GM23248 (cell line): ENCODE measurements at regions not wholly inside any gene's neighbourhood (a gene's known extent, or its start where the extent isn't known, plus 50 kb on each side); places are given as distances from the start of the nearest gene placed in this dataset.
"Not testable (repeated sequence)": the region's sequence is repeated elsewhere in the genome, so short reads cannot be mapped to it uniquely, and the experiment has no call there.

Experiments
- DNase-seq: peaks from one replicate; pipeline ENCODE4 v3.0.0-alpha.2; 2015
- H2AFZ ChIP-seq: fragments of 200-600 bp; sonication (generic); 2 replicates; pipeline ENCODE4 v1.6.1; 2016; ENCODE audit warnings: antibody characterized with exemption
- H3F3A ChIP-seq: fragments of 200-600 bp; sonication (generic); 2 replicates; pipeline ENCODE4 v1.6.1; 2016; ENCODE audit warnings: mild to moderate bottlenecking, antibody characterized with exemption, mixed run types; ENCODE audit not compliant: insufficient read depth
- H3K27ac ChIP-seq: fragments of 200-600 bp; sonication (generic); 2 replicates; pipeline ENCODE4 v1.5.1; 2016; ENCODE audit warnings: mild to moderate bottlenecking
- H3K27me3 ChIP-seq: fragments of 200-600 bp; sonication (generic); replicated peaks from 2 replicates; pipeline ENCODE4 v1.6.1; 2016; ENCODE audit warnings: mild to moderate bottlenecking; ENCODE audit not compliant: insufficient read depth
- H3K36me3 ChIP-seq: fragments of 200-600 bp; sonication (generic); 2 replicates; pipeline ENCODE4 v1.6.1; 2016; ENCODE audit warnings: low read depth, mild to moderate bottlenecking
- H3K4me1 ChIP-seq: fragments of 200-600 bp; sonication (generic); 2 replicates; pipeline ENCODE4 v1.6.1; 2016; ENCODE audit warnings: mild to moderate bottlenecking; ENCODE audit not compliant: insufficient read depth
- H3K4me2 ChIP-seq: fragments of 200-600 bp; sonication (generic); one replicate; pipeline ENCODE4 v1.6.1; 2016; ENCODE audit warnings: mild to moderate bottlenecking; ENCODE audit not compliant: unreplicated experiment
- H3K4me3 ChIP-seq: fragments of 200-600 bp; sonication (generic); 2 replicates; pipeline ENCODE4 v1.5.1; 2016; ENCODE audit warnings: mild to moderate bottlenecking
- H3K79me2 ChIP-seq: fragments of 200-600 bp; sonication (generic); 2 replicates; pipeline ENCODE4 v1.6.1; 2016; ENCODE audit warnings: mild to moderate bottlenecking; ENCODE audit not compliant: insufficient read depth
- H3K9ac ChIP-seq: fragments of 200-600 bp; sonication (generic); 2 replicates; pipeline ENCODE4 v1.6.1; 2016; ENCODE audit warnings: mild to moderate bottlenecking
- H3K9me2 ChIP-seq: fragments of 200-600 bp; sonication (generic); 2 replicates; pipeline ENCODE4 v1.6.1; 2016; ENCODE audit warnings: mixed run types, mild to moderate bottlenecking, moderate library complexity; ENCODE audit not compliant: insufficient read depth
- H3K9me3 ChIP-seq: fragments of 200-600 bp; sonication (generic); one replicate; pipeline ENCODE4 v1.6.1; 2017; ENCODE audit warnings: low read depth
- H4K20me1 ChIP-seq: fragments of 200-600 bp; sonication (generic); 2 replicates; pipeline ENCODE4 v1.6.0; 2016; ENCODE audit not compliant: insufficient read depth
- EZH2 ChIP-seq: fragments of 200-600 bp; sonication (generic); IDR thresholded peaks from 2 replicates; pipeline ENCODE4 v1.6.1; 2018; ENCODE audit warnings: antibody characterized with exemption, mild to moderate bottlenecking; ENCODE audit not compliant: insufficient read depth, poor library complexity, severe bottlenecking
- EZH2phosphoT487 ChIP-seq: fragments of 200-600 bp; sonication (generic); IDR thresholded peaks from 2 replicates; pipeline ENCODE4 v1.6.1; 2018; ENCODE audit warnings: antibody characterized with exemption, moderate library complexity, mild to moderate bottlenecking, low read depth; ENCODE audit not compliant: insufficient read depth
- WGBS, 2 experiments: methylation state at CpG; one replicate each; pipeline ENCODE4 v1.1.6; 2015 to 2017; ENCODE audit warnings: low lambda C conversion rate in 2 of 2, low coverage in 1 of 2; ENCODE audit errors: missing lambda C conversion rate in 2 of 2; 5-methylcytosine and 5-hydroxymethylcytosine counted together
- in situ Hi-C: fragments of 300-500 bp; cut with MboI; formaldehyde crosslinking; loops from 2 replicates; pipeline ENCODE4 v1.15.0; 2020

DNA sequence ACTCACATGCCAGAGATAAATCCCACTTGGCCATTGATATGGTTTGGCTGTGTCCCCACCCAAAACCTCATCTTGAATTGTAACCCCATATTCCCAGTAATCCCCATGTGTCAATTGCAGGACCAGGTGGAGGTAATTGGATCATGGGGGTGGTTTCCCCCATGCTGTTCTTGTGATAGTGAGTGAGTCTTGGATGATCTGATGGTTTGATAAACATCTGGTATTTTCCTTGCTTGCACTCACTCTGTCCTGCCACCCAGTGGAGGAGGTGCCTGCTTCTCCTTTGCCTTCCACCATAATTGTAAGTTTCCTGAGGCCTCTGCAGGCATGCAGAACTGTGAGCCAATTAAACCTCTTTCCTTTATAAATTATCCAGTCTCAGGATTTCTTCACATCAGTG is 50.4 kb upstream of the B3GAT2 start:
- DNase-seq, H3K4me3 ChIP-seq, H3K4me1 ChIP-seq, H3K36me3 ChIP-seq, H2AFZ ChIP-seq, H3F3A ChIP-seq, H4K20me1 ChIP-seq, H3K4me2 ChIP-seq, H3K27me3 ChIP-seq, H3K9me3 ChIP-seq, in situ Hi-C loops, H3K79me2 ChIP-seq, H3K9ac ChIP-seq, H3K9me2 ChIP-seq, H3K27ac ChIP-seq: not testable (repeated sequence)

DNA sequence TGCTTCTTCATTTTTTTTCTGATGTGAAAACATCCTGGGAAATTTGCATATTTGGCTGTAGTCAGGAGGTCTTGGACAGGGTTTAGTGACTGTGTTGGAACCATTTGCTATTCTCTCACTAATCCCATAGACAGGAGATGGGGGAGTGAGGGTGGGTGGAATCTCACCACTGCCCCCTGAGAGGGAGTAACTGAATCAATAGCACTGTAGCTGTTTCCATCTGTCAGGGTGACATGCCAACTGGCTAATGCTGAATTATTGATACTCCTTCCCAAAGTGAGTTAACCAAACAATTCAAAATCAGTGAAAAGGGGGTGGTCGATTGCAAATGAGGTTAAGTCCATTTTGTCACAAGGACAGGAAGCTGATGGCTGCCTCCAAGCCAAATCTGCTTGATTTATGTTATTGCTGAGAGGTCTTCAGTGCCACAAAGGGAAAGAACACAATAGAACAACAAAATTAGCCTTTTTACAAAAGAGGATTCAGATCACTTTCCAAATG is 55.1 kb upstream of the B3GAT2 start:
- H3K27ac ChIP-seq, result no peak overlapping the region
- no peaks in the 10 kb centered on the region for H3F3A ChIP-seq
- H3K4me2 ChIP-seq, result no peak overlapping the region
- no peak overlapping the region for H3K4me3 ChIP-seq
- no peaks in the 10 kb centered on the region; the same call in 1 of the 2 replicates for H3K27me3 ChIP-seq
- no peak overlapping the region for H3K9ac ChIP-seq
- 0% methylated on average over 1 of the region's 1 CpG for WGBS, 2 experiments
- in situ Hi-C loops, result no loop called here
- H4K20me1 ChIP-seq, result no peaks in the 10 kb centered on the region
- H3K9me2 ChIP-seq, result no peaks in the 10 kb centered on the region
- no peaks in the 10 kb centered on the region for H3K4me1 ChIP-seq
- no peaks in the 10 kb centered on the region for H3K79me2 ChIP-seq
- no peak for DNase-seq
- H2AFZ ChIP-seq, result no peak overlapping the region
- no peak for TF ChIP-seq EZH2phosphoT487
- TF ChIP-seq EZH2, result no peak
- no peaks in the 10 kb centered on the region for H3K36me3 ChIP-seq
- H3K9me3 ChIP-seq, result no peaks in the 10 kb centered on the region

DNA sequence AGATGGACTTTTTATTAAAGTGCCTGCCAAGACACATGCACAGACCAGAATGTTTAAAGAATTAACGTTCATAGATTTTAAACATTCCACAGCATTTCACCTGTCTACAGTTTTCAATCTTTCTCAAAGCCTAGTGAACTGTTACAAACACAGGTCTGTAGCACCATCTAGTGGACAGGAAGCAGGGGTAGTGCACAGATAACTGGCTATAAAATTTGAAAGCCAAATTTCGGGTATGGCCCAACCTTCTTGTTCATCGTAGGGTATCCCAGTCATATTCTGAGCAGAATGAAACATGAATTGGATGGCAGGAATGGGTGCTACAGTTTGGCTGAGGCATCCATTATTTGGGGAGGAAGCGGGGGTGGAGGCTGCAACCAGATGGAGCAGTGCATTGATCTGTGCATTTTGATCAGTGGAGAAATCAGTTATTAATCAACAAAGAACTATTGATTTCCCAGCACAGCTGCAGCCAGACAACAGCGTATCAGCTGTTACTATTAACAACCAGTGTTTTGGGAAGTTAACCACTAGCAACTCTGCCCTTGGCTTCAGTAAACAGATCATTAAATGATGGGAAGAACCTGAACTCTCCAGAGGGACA is 56.1 kb upstream of the B3GAT2 start:
- no peak for TF ChIP-seq EZH2phosphoT487
- no peak for TF ChIP-seq EZH2
- Histone ChIP-seq H3K27ac (no peak overlapping the region), H3K9me3 (no peaks in the 10 kb centered on the region), H3K4me1 (no peaks in the 10 kb centered on the region), H3K36me3 (no peaks in the 10 kb centered on the region), H4K20me1 (no peaks in the 10 kb centered on the region), H3K4me2 (no peak overlapping the region), H3K9ac (no peak overlapping the region), H3K79me2 (no peaks in the 10 kb centered on the region), H3K9me2 (no peaks in the 10 kb centered on the region), H2AFZ (no peak overlapping the region), H3F3A (no peaks in the 10 kb centered on the region), H3K4me3 (no peak overlapping the region), H3K27me3 (no peaks in the 10 kb centered on the region; the same call in 1 of the 2 replicates)
- DNase-seq, result peak; percentile 66
- 9 to 13% methylated on average over 5 of the region's 5 CpGs for WGBS, 2 experiments
- in situ Hi-C loops, result no loop called here

DNA sequence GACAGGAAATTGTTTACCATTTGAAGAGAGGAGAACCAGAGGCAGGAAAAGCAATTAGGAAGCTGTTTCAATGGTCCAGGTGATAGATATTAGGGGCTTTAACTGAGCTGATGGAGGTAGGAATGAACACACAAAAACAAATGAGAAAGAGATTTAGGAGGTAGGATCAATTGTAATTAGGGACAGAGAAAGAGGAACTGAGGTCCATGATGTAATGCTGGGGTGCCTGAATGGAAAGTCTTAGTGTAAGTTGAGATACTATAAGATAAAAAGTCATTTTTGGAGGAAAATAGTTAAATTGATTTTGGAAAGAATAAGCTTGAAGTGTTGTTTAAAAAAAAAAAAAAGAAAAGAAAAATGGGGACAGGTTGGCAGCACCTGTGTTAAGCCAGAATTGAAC is 58.5 kb upstream of the B3GAT2 start:
- H3K4me1 ChIP-seq, result no peaks in the 10 kb centered on the region

DNA sequence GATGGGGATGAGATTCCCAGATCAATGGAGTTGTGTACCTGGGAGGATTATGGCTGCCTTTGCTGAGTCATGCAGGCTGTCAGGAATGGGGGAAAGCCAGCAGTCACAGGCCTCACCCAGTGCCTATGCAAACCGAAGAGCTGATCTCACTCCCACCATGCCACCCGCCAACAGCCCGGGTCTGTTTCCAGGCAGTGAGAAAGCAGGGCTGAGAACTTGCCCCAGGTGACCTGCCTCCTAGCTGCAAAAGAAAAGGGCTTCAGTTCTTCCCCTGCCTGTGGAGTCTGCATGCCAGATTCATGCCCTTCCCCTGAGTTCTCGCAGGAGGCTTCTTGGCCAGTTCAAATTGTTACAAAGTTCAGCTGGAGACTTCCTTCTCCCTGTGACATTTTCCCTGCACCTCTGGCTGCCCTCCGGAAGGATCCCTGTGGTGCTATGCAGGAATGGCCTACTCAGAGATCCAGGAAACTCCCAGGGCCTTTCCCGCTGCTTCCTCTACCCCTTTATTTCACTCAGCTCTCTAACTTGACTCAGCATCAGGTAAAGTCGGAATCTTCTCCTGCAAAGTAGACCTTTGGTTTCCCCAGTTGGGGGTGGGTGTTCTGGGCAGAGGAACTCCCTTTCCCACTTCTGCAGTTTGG is 71.5 kb upstream of the B3GAT2 start:
- no peak overlapping the region for H3K4me3 ChIP-seq
- no peaks in the 10 kb centered on the region for H4K20me1 ChIP-seq
- no peak overlapping the region for H2AFZ ChIP-seq
- no peaks in the 10 kb centered on the region for H3K9me3 ChIP-seq
- no peak for DNase-seq
- no peaks in the 10 kb centered on the region for H3F3A ChIP-seq
- no peaks in the 10 kb centered on the region for H3K79me2 ChIP-seq
- H3K4me2 ChIP-seq, result no peak overlapping the region
- no peak overlapping the region for H3K27ac ChIP-seq
- H3K4me1 ChIP-seq, result no peaks in the 10 kb centered on the region
- H3K9me2 ChIP-seq, result no peaks in the 10 kb centered on the region
- H3K9ac ChIP-seq, result no peak overlapping the region
- H3K27me3 ChIP-seq, result no peaks in the 10 kb centered on the region
- in situ Hi-C loops, result no loop called here
- no peaks in the 10 kb centered on the region for H3K36me3 ChIP-seq
- WGBS, 2 experiments, result 78% methylated on average over 7 of the region's 7 CpGs
- TF ChIP-seq EZH2phosphoT487, result no peak
- no peak for TF ChIP-seq EZH2

More for the DNA sequence above, 58.5 kb upstream of the B3GAT2 start:
- no peaks in the 10 kb centered on the region for H3F3A ChIP-seq
- no peak for TF ChIP-seq EZH2
- no peak for TF ChIP-seq EZH2phosphoT487
- H3K9ac ChIP-seq, result no peak overlapping the region
- H3K4me2 ChIP-seq, result no peak overlapping the region
- no peaks in the 10 kb centered on the region for H3K9me3 ChIP-seq
- in situ Hi-C loops, result no loop called here
- DNase-seq, result no peak
- H3K27ac ChIP-seq, result no peak overlapping the region
- H3K27me3 ChIP-seq, result no peaks in the 10 kb centered on the region; the same call in 1 of the 2 replicates
- H4K20me1 ChIP-seq, result no peaks in the 10 kb centered on the region
- no peaks in the 10 kb centered on the region for H3K79me2 ChIP-seq
- no peaks in the 10 kb centered on the region for H3K9me2 ChIP-seq
- no peak overlapping the region for H2AFZ ChIP-seq
- H3K4me3 ChIP-seq, result no peak overlapping the region
- H3K36me3 ChIP-seq, result no peaks in the 10 kb centered on the region
